Left colon (tissue), 2 donors: ENCODE measurements at regions not wholly inside any gene's neighbourhood (a gene's known extent, or its start where the extent isn't known, plus 50 kb on each side); places are given as distances from the start of the nearest gene placed in this dataset.

Experiments
- ATAC-seq: fragments of 200-7000 bp; cut with Tn5 transposase; one replicate; pipeline ENCODE4 v1.9.1; 2020; ENCODE audit warnings: mild to moderate bottlenecking, moderate library complexity
- DNase-seq, 2 donors: peaks; one replicate each; pipeline ENCODE4 v3.0.0-alpha.2; 2020
- intact Hi-C, 2 donors: fragments of 100-400 bp; cut with DNase I in 1 of 2; cut with micrococcal nuclease in 1 of 2; formaldehyde crosslinking; loops; one replicate each; pipeline versions ENCODE4 v1.11.2 to v1.14.0; 2022; cut with DNase I, micrococcal nuclease
- donor health status: DM: no; HTN: no; CAD: no.
- donor health status: DM: yes; HTN: yes; CAD: no.

- ATAC-seq: peak; percentile 99
- intact Hi-C loops: no loop called here
- DNase-seq: peak; percentile 77 to 89
These were observed 144.9 kb downstream of the FHIP1A start for GRCh38 chr4:151553874-151554273.

GRCh38 chr4:151555151-151555945 is 146.4 kb downstream of the FHIP1A start:
- intact Hi-C loops: no loop called here
- DNase-seq (no peak), ATAC-seq (no peak)

- intact Hi-C loops: no loop called here
- DNase-seq (no peak), ATAC-seq (no peak)
These were observed 149.6 kb downstream of the FHIP1A start for GRCh38 chr4:151558496-151559113.

- intact Hi-C loops: no loop called here
- ATAC-seq (no peak), DNase-seq (no peak)
These were observed 150.6 kb downstream of the FHIP1A start for GRCh38 chr4:151559595-151559994.

- DNase-seq: no peak
- ATAC-seq: peak; percentile 17
- intact Hi-C loops: no loop called here
These were observed 152.7 kb downstream of the FHIP1A start for GRCh38 chr4:151561551-151562256.

- intact Hi-C loops: no loop called here
- DNase-seq (peak; percentile 31 to 50), ATAC-seq (peak; percentile 54)
These were observed 154.2 kb downstream of the FHIP1A start for GRCh38 chr4:151563194-151563593.

GRCh38 chr4:151564321-151564720 is 155.3 kb downstream of the FHIP1A start:
- ATAC-seq: peak; percentile 88
- intact Hi-C loops: no loop called here

GRCh38 chr4:151565583-151565982 is 156.6 kb downstream of the FHIP1A start:
- ATAC-seq (no peak), DNase-seq (no peak)
- intact Hi-C loops: no loop called here

More at GRCh38 chr4:151564321-151564720, 155.3 kb downstream of the FHIP1A start:
- DNase-seq: peak; percentile 35 to 69

- no peak for DNase-seq
- ATAC-seq: no peak
- intact Hi-C loops: no loop called here
These were observed 157.1 kb downstream of the FHIP1A start for GRCh38 chr4:151566053-151566452.

- DNase-seq (no peak), ATAC-seq (peak; percentile 47)
- intact Hi-C loops: no loop called here
These were observed 158.1 kb downstream of the FHIP1A start for GRCh38 chr4:151567056-151567455.

GRCh38 chr4:151568966-151569365 is 160.0 kb downstream of the FHIP1A start:
- no peak for DNase-seq
- ATAC-seq: no peak
- intact Hi-C loops: no loop called here

- DNase-seq: no peak
- no peak for ATAC-seq
- intact Hi-C loops: no loop called here
These were observed 160.7 kb downstream of the FHIP1A start for GRCh38 chr4:151569650-151570049.

- DNase-seq: no peak
- peak; percentile 16 for ATAC-seq
- intact Hi-C loops: no loop called here
These were observed 164.5 kb downstream of the FHIP1A start for GRCh38 chr4:151573474-151573873.

- intact Hi-C loops: no loop called here
- ATAC-seq (peak; percentile 94), DNase-seq (peak; percentile 55 to 85)
These were observed 165.0 kb downstream of the FHIP1A start for GRCh38 chr4:151573945-151574344.

- ATAC-seq: peak; percentile 70
- intact Hi-C loops: no loop called here
- no peak for DNase-seq
These were observed 166.0 kb downstream of the FHIP1A start for GRCh38 chr4:151574968-151575367.

GRCh38 chr4:151575646-151576045 is 166.7 kb downstream of the FHIP1A start:
- ATAC-seq (no peak), DNase-seq (no peak)
- intact Hi-C loops: no loop called here

- intact Hi-C loops: no loop called here
- no peak for DNase-seq
These were observed 167.7 kb downstream of the FHIP1A start for GRCh38 chr4:151576627-151577026.

GRCh38 chr4:151581570-151581969 is 172.6 kb downstream of the FHIP1A start:
- intact Hi-C loops: no loop called here
- ATAC-seq (no peak), DNase-seq (no peak)

More at GRCh38 chr4:151576627-151577026, 167.7 kb downstream of the FHIP1A start:
- no peak for ATAC-seq

GRCh38 chr4:151582098-151582497 is 173.1 kb downstream of the FHIP1A start:
- no peak for ATAC-seq
- intact Hi-C loops: no loop called here
- no peak for DNase-seq
